Prostate gland (tissue), 2 donors: ENCODE measurements at regions not wholly inside any gene's neighbourhood (a gene's known extent, or its start where the extent isn't known, plus 50 kb on each side); places are given as distances from the start of the nearest gene placed in this dataset.

Experiments
- DNase-seq: peaks from one replicate; pipeline ENCODE4 v3.0.0-alpha.2; 2019; ENCODE audit warnings: low spot score
- H3K27ac ChIP-seq, 2 donors: fragments of 200-600 bp; sonication (generic); 2 replicates each; pipeline ENCODE4 v1.5.1; 2017 to 2019
- H3K27me3 ChIP-seq: fragments of 200-600 bp; sonication (generic); replicated peaks from 2 replicates; pipeline ENCODE4 v1.5.1; 2019; ENCODE audit not compliant: insufficient read depth
- H3K36me3 ChIP-seq, 2 donors: fragments of 200-600 bp; sonication (generic); 1 replicate in 1 of 2; 2 replicates in 1 of 2; pipeline versions ENCODE4 v1.5.1 to v1.8.1; 2017 to 2019
- H3K4me1 ChIP-seq: fragments of 200-600 bp; sonication (generic); replicated peaks from 2 replicates; pipeline ENCODE4 v1.5.1; 2019
- H3K4me3 ChIP-seq, 2 donors: fragments of 200-600 bp; sonication (generic); 2 replicates each; pipeline ENCODE4 v1.5.1; 2017 to 2019
- H3K9me3 ChIP-seq: fragments of 200-600 bp; sonication (generic); 2 replicates; pipeline ENCODE4 v1.5.1; 2017
- CTCF ChIP-seq, 4 experiments: fragments of 200-600 bp in 2 of 4; fragments of 450-650 bp in 2 of 4; sonication (generic) in 2 of 4; IDR thresholded peaks; 1 replicate in 3 of 4; 2 replicates in 1 of 4; pipeline ENCODE4 v1.5.1; 2016 to 2019; ENCODE audit warnings: antibody characterized with exemption in 4 of 4, mild to moderate bottlenecking in 2 of 4, moderate library complexity in 2 of 4
- POLR2A ChIP-seq: fragments of 450-650 bp; IDR thresholded peaks from one replicate; pipeline ENCODE4 v1.6.1; 2016; ENCODE audit warnings: antibody characterized with exemption, mild to moderate bottlenecking
- POLR2AphosphoS5 ChIP-seq: sonication (generic); formaldehyde crosslinking; IDR thresholded peaks from one replicate; pipeline ENCODE4 v1.6.1; 2017; ENCODE audit warnings: antibody characterized with exemption
- WGBS: methylation state at CpG from one replicate; pipeline ENCODE4 v1.1.5; 2018; 5-methylcytosine and 5-hydroxymethylcytosine counted together
- intact Hi-C: fragments of 100-400 bp; cut with DNase I; formaldehyde crosslinking; loops from one replicate; pipeline ENCODE4 v1.14.2; 2022

GRCh38 chr7:53470336-53470970 lies 435.0 kb downstream of the POM121L12 start:
- Histone ChIP-seq H3K27me3 (no peaks in the 10 kb centered on the region), H3K27ac (no peak overlapping the region), H3K4me1 (no peaks in the 10 kb centered on the region), H3K4me3 (no peak overlapping the region), H3K9me3 (no peaks in the 10 kb centered on the region), H3K36me3 (no peaks in the 10 kb centered on the region)
- no peak for DNase-seq
- intact Hi-C loops: no loop called here
- TF ChIP-seq POLR2A: no peak
- TF ChIP-seq CTCF (IDR thresholded peaks at IDR 0.05): no peak
- TF ChIP-seq POLR2AphosphoS5: no peak
- 85% methylated on average over 4 of the region's 4 CpGs for WGBS

GRCh38 chr7:53473371-53473770 lies 437.9 kb downstream of the POM121L12 start:
- no peaks in the 10 kb centered on the region for H3K36me3 ChIP-seq
- no peaks in the 10 kb centered on the region for H3K9me3 ChIP-seq
- no peaks in the 10 kb centered on the region for H3K27me3 ChIP-seq
- DNase-seq: no peak
- 72% methylated on average over 1 of the region's 1 CpG for WGBS
- no peak for TF ChIP-seq CTCF (IDR thresholded peaks at IDR 0.05)
- TF ChIP-seq POLR2AphosphoS5: no peak
- no peak for TF ChIP-seq POLR2A
- H3K27ac ChIP-seq: no peak overlapping the region
- H3K4me1 ChIP-seq: no peaks in the 10 kb centered on the region
- no peak overlapping the region for H3K4me3 ChIP-seq
- intact Hi-C loops: no loop called here

- Histone ChIP-seq H3K36me3 (no peaks in the 10 kb centered on the region), H3K9me3 (no peaks in the 10 kb centered on the region), H3K4me1 (no peaks in the 10 kb centered on the region), H3K4me3 (no peak overlapping the region), H3K27me3 (no peaks in the 10 kb centered on the region), H3K27ac (no peak overlapping the region)
- intact Hi-C loops: no loop called here
- DNase-seq: no peak
- TF ChIP-seq POLR2A (no peak), POLR2AphosphoS5 (no peak), CTCF (IDR thresholded peaks at IDR 0.05) (no peak)
These were observed 440.3 kb downstream of the POM121L12 start for GRCh38 chr7:53475776-53476175.

- H3K27me3 ChIP-seq: no peaks in the 10 kb centered on the region
- intact Hi-C loops: no loop called here
- 89% methylated on average over 3 of the region's 3 CpGs for WGBS
These were observed 441.1 kb downstream of the POM121L12 start for GRCh38 chr7:53476566-53476965.

More at GRCh38 chr7:53476566-53476965, 441.1 kb downstream of the POM121L12 start:
- Histone ChIP-seq H3K27ac (no peak overlapping the region), H3K4me1 (no peaks in the 10 kb centered on the region), H3K9me3 (no peaks in the 10 kb centered on the region), H3K36me3 (no peaks in the 10 kb centered on the region), H3K4me3 (no peak overlapping the region)
- no peak for DNase-seq
- TF ChIP-seq POLR2AphosphoS5 (no peak), CTCF (IDR thresholded peaks at IDR 0.05) (no peak), POLR2A (no peak)
